IPS-15b (cell line): ENCODE measurements at regions not wholly inside any gene's neighbourhood (a gene's known extent, or its start where the extent isn't known, plus 50 kb on each side); places are given as distances from the start of the nearest gene placed in this dataset.

Experiments used
- H3K27me3 ChIP-seq: one replicate; pipeline ENCODE4 v1.6.1; 2013; ENCODE audit warnings: low read length; ENCODE audit not compliant: control insufficient read depth, insufficient read depth
- H3K36me3 ChIP-seq: one replicate; pipeline ENCODE4 v1.6.1; 2013; ENCODE audit warnings: low read length; ENCODE audit not compliant: control insufficient read depth, insufficient read depth
- H3K4me1 ChIP-seq: one replicate; pipeline ENCODE4 v1.6.1; 2013; ENCODE audit warnings: mild to moderate bottlenecking, low read length; ENCODE audit not compliant: control insufficient read depth, insufficient read depth
- H3K4me3 ChIP-seq: one replicate; pipeline ENCODE4 v1.5.1; 2013; ENCODE audit warnings: low read depth, low read length
- H3K9ac ChIP-seq: one replicate; pipeline ENCODE4 v1.6.1; 2013; ENCODE audit warnings: low read depth, mild to moderate bottlenecking, low read length
- H3K9me3 ChIP-seq: one replicate; pipeline ENCODE4 v1.6.1; 2013; ENCODE audit warnings: mild to moderate bottlenecking, low read length; ENCODE audit not compliant: control insufficient read depth, insufficient read depth

DNA sequence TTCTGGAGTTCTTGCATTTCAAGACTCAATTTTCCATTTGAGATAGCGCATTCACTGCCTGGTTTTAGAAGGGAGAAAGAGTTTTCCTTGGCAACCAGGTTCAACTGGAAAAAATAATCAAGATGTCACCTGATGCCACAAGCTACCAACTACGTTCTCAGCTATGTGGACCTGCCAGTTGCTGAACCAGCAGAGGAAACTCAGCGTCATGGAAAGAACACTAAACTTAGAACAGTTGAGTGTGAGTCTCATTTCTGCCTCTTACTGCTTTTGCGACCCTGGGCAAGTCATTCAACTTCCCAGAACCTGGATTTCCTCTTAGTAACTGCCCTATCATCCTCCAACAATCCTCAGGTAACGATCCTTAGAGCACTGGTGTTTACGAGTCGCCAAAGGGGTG is 373.0 kb upstream of the ESRRG start:
- no peak overlapping the region for H3K9ac ChIP-seq
- peaks cover 16% of the 10 kb centered on the region for H3K27me3 ChIP-seq
- no peaks in the 10 kb centered on the region for H3K36me3 ChIP-seq
- H3K4me1 ChIP-seq: no peaks in the 10 kb centered on the region
- no peak overlapping the region for H3K4me3 ChIP-seq
- H3K9me3 ChIP-seq: no peaks in the 10 kb centered on the region

GRCh38 chr1:217095050-217095622 is 371.9 kb upstream of the ESRRG start:
- H3K4me3 ChIP-seq: no peak overlapping the region
- H3K9me3 ChIP-seq: no peaks in the 10 kb centered on the region
- H3K9ac ChIP-seq: no peak overlapping the region
- no peaks in the 10 kb centered on the region for H3K36me3 ChIP-seq
- peaks cover 26% of the 10 kb centered on the region for H3K27me3 ChIP-seq
- no peaks in the 10 kb centered on the region for H3K4me1 ChIP-seq

DNA sequence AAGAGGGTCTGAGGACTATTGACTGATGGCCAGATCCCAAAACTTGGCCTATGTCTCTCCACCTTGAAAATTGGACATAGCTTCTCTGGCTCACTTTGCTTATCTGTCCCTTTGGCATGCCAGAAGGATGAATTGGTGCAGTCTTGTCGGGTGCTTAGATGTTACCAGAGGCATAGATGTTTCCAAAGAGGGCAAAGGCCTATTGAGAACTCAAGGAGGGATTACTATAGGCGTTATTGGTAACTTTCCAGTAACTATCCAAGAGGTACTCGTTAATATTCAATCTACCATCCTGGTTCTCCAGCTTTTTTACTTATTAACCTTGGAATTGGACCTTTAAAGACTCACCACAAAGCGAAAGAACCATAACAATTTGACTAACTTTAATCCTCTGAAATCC is 368.3 kb upstream of the ESRRG start:
- Histone ChIP-seq H3K27me3 (peaks cover 59% of the 10 kb centered on the region), H3K9ac (no peak overlapping the region), H3K36me3 (no peaks in the 10 kb centered on the region), H3K9me3 (no peaks in the 10 kb centered on the region), H3K4me1 (peaks cover 6% of the 10 kb centered on the region), H3K4me3 (no peak overlapping the region)

DNA sequence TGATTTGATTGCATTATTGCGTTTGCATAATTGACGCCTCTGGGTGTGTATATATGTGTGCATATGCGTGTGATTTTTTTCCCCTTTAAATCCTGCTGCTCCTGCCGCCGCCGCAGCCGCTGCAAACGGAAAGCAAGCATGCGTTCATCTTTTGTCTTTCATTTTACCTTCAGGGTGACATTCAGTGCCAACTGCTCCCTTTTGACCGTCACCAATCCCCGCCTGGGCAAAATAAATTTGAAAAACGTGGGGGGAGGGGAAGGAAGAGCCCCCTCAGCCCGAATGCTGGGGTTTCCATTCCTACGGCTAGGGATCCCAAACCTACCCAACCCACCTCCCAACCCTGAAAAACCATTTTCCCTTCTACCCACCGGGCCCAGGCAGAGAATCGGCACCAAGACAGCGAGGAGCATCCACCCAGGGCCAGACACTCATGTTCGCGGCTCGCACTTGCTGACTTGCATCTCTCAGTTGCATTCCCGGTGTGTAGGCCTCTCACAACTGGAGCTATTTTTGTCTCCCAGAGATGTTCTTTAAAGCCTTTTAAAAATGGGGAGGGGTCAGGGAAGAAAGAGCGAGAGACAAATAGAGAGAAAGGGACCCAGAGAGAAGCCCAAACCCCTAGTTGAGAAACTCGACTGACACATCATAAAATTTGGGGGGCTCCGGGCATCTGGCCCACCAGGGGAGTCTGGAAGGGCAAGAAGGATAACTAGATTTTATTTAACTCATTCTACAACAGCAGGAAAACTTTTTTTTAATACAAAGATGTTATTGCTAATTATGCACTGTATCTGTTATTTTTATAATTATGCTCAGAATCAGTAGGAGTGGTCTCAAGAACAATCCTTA is 367.1 kb upstream of the ESRRG start:
- no peaks in the 10 kb centered on the region for H3K9me3 ChIP-seq
- H3K4me1 ChIP-seq: peaks cover 6% of the 10 kb centered on the region
- H3K36me3 ChIP-seq: no peaks in the 10 kb centered on the region
- H3K4me3 ChIP-seq: peak overlapping the region; percentile 57
- H3K27me3 ChIP-seq: peaks cover 64% of the 10 kb centered on the region
- H3K9ac ChIP-seq: no peak overlapping the region

GRCh38 chr1:217089361-217090014 is 366.3 kb upstream of the ESRRG start:
- no peaks in the 10 kb centered on the region for H3K36me3 ChIP-seq
- H3K9ac ChIP-seq: no peak overlapping the region
- H3K9me3 ChIP-seq: no peaks in the 10 kb centered on the region
- H3K27me3 ChIP-seq: peaks cover 64% of the 10 kb centered on the region
- H3K4me1 ChIP-seq: peaks cover 6% of the 10 kb centered on the region
- H3K4me3 ChIP-seq: peak overlapping the region; percentile 57

DNA sequence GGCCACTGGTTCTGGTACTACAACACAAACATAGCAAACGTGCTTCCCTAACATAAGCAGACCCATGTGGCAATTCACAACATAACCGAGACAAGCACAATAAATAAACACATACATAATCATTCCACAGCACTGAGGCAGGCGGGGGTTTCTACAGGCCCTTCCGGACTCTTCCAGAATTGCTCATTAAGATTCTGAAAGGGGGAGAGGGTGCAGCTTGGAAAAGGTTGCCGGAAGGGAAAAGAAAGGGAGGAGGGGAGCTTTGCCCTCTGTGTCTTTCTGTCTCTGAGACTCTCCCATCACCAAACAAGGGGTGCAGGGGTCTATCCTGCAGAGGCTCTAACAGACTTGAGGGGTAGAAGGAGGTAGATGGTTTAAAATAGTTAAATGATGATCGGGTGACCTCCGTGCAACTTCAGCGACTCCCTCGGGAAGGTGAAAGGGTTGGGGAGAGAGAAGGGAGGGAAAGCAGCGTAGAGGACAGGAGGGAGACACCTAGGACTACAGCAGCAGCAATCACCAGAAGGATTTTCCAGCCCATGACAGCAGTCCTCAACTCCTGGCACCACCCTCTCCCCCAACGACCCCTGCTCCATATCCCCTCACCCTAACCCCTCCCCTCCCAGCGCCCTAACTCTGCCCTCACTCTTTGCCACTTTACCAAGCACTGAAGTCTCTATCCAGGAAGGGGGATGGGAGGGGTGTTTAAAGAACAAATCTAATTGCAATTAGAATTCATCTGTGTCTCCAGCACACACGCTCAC is 365.5 kb upstream of the ESRRG start:
- peak overlapping the region; percentile 57 for H3K4me3 ChIP-seq
- H3K27me3 ChIP-seq: peaks cover 64% of the 10 kb centered on the region
- no peaks in the 10 kb centered on the region for H3K36me3 ChIP-seq
- H3K9me3 ChIP-seq: no peaks in the 10 kb centered on the region
- H3K4me1 ChIP-seq: peaks cover 6% of the 10 kb centered on the region
- no peak overlapping the region for H3K9ac ChIP-seq

DNA sequence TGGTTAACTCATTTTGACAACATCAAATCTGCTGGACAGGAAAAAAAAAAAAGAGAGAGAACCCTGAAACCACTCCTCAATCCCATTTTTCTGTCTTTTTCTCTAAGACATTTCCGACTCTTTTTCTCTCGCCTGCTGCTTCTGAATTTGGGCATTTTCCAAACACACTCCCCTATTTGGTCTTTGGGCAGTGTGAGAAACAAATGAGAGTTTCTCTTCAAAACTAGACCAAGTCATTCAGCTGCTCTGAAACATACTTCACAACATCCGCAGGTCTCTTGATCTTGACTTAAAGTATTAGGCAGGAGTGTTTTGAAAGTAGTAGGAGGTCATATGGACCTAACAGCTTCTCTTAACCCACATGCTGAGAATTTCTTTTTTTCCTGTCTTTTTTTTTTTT is 364.8 kb upstream of the ESRRG start:
- no peak overlapping the region for H3K4me3 ChIP-seq
- H3K9ac ChIP-seq: no peak overlapping the region
- no peaks in the 10 kb centered on the region for H3K9me3 ChIP-seq
- no peaks in the 10 kb centered on the region for H3K36me3 ChIP-seq
- peaks cover 64% of the 10 kb centered on the region for H3K27me3 ChIP-seq
- peaks cover 6% of the 10 kb centered on the region for H3K4me1 ChIP-seq

DNA sequence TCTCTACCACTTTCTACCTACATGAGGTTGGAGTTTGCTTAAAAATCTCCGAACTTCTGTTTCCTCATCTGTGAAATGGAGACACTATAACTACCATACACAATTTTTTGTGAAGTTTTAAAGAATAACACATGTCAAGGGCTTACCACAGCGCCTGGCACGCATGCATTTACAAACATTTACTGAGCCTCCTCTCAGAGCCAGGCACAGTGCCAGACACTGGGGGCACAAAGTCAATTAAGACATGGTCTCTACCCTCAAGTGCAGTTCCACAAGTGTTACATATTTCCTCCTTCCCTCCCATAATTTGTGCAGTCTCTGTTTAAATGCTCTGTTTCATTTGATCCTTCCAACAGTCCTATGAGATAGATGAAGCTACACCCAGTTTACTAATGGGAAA is 356.4 kb upstream of the ESRRG start:
- Histone ChIP-seq H3K9me3 (no peaks in the 10 kb centered on the region), H3K9ac (no peak overlapping the region), H3K27me3 (no peaks in the 10 kb centered on the region), H3K4me3 (no peak overlapping the region), H3K4me1 (no peaks in the 10 kb centered on the region), H3K36me3 (no peaks in the 10 kb centered on the region)

DNA sequence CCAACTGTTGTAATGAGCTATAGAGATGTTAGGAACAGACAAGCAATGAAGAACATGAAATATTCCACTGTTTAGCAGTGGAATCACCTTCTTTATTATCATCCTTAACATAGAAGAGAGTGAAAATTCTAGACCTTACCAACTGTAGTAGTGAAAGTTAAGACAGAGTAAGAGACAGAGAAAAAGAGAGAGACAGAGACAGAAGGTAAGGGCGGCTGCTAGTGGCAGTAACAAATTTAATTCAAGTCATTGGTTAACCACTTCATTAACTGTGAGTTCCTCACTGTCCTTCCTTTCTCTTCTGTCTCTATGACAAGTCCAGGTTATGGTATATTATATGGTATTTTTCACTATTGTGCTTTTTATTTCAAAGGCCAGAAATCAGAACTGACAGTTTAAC is 355.7 kb upstream of the ESRRG start:
- Histone ChIP-seq H3K9me3 (no peaks in the 10 kb centered on the region), H3K4me3 (no peak overlapping the region), H3K9ac (no peak overlapping the region), H3K27me3 (no peaks in the 10 kb centered on the region), H3K4me1 (no peaks in the 10 kb centered on the region), H3K36me3 (no peaks in the 10 kb centered on the region)

GRCh38 chr1:217078078-217078690 is 355.0 kb upstream of the ESRRG start:
- Histone ChIP-seq H3K4me3 (no peak overlapping the region), H3K9ac (no peak overlapping the region), H3K9me3 (no peaks in the 10 kb centered on the region), H3K4me1 (no peaks in the 10 kb centered on the region), H3K36me3 (no peaks in the 10 kb centered on the region), H3K27me3 (no peaks in the 10 kb centered on the region)

GRCh38 chr1:217077426-217077825 is 354.2 kb upstream of the ESRRG start:
- Histone ChIP-seq H3K27me3 (no peaks in the 10 kb centered on the region), H3K4me3 (no peak overlapping the region), H3K4me1 (no peaks in the 10 kb centered on the region)

More at GRCh38 chr1:217077426-217077825, 354.2 kb upstream of the ESRRG start:
- no peak overlapping the region for H3K9ac ChIP-seq
- H3K9me3 ChIP-seq: no peaks in the 10 kb centered on the region
- no peaks in the 10 kb centered on the region for H3K36me3 ChIP-seq
